ENCODE measurements at regions not wholly inside any gene's neighbourhood (a gene's known extent, or its start where the extent isn't known, plus 50 kb on each side); places are given as distances from the start of the nearest gene placed in this dataset.

GRCh38 chr2:118274841-118275510, 186.7 kb downstream of the INSIG2 start:
- no peak for DNase-seq (ENCODE audit: low spot score)

DNA sequence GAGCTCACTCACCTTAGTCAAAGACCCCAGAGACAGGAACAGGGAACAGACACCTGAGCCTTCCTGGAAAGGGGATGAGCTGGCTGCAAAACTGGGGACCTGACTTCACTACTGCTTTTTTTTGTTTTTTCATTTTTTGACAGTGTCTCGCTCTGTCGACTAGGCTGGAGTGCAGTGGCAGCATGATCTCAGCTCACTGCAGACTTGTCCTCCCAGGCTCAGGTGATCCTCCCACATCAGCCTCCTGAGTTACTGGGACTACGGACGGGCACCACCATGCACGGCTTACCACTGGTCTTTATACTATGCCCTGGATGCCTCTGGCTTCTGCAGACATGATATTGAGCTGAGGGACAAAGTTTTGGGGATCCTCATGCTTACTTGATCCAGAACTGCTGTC, 184.1 kb downstream of the INSIG2 start:
- no peak for DNase-seq (ENCODE audit: low spot score)

DNA sequence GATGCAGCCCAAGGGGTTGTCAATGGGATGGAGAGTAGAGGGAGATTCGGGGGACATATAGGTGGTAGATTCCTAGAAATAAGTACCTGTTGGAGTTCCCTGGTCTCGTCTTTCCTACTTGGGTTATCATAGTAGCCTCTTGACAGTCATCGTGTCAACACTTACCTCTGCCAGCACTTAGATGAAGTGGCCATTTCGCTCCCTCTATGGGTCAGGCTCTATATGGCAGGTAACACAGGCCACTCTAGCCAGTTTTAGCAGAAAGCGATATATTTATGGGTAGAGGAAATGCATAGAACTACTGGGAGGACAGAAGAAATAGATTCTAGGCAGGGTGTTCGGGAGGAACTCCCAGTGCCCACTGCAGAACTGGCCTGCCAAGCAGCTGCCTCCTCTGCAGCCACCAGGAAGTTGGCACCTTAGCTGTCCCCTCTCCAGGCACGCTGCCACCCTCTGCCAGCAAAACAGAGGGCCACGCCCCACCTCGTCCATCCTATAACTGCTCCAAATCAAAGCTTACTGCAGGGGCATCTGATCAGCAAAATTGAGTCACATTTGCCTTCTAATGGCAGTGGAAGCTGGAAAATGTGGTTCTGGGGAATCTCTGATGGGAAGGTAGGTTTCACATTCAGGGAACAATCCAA, 181.3 kb downstream of the INSIG2 start:
- no peak for DNase-seq (ENCODE audit: low spot score)

DNA sequence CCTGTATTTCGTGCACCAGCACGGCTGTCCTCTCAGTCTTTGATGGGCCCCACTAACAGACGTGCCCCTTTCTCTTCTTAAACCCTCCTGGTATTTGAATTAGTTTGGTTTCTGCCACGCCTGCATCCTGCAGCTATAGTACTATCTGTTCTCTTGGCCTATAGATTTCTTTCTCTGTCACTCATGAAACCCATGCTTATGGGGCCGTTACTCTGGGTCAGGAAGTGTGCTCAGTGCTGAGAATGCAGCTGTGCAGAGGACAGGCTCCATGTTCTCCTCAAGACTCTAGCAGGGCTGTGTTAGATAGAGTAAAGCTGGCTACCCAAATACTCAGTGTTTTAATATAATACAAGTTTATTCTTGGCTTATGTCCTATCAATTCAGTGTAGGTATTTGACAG, 180.0 kb downstream of the INSIG2 start:
- DNase-seq (ENCODE audit: low spot score) = no peak

GRCh38 chr2:118265873-118266455, 177.7 kb downstream of the INSIG2 start:
- no peak for DNase-seq (ENCODE audit: low spot score)

DNA sequence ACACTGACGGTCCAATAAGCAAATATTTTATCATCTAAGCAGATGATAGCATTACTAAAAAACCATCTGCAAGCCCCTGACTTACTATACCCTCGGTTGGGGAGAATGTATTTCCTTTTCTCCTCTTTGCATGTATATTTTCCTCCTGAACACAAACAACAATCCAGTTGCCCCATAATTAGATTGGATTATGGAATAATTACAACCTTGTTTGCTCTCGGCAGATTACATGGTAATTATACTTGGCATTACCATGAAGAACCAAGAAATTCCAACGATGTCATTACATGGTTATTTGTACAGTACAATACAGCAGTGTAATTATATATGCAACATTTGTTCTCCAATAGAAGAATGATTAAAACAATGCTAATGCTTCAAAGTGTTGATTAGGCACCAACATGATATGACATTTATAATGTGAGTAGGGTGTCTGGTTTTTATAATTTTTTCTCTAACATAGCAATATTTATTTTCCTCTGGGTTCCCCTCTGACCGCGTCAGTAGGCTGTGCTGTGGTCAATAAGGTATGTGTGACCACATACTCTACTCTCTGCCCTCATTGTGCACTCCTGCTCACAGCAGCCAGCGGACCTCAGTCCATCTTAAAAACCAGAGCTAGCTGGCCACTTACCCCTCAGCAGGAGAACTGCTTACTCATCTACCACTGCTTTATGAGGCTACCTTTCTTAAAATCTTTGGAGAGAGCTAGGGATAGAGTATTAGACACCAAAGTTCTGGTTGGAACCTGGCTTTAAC, 176.1 kb downstream of the INSIG2 start:
- no peak for DNase-seq (ENCODE audit: low spot score)

- DNase-seq (ENCODE audit: low spot score) = no peak
These were observed 169.4 kb downstream of the INSIG2 start for GRCh38 chr2:118257696-118258095.

GRCh38 chr2:118255771-118256372, 167.6 kb downstream of the INSIG2 start:
- no peak for DNase-seq (ENCODE audit: low spot score)

GRCh38 chr2:118255301-118255700, 167.0 kb downstream of the INSIG2 start:
- no peak for DNase-seq (ENCODE audit: low spot score)

- no peak for DNase-seq (ENCODE audit: low spot score)
These were observed 165.8 kb downstream of the INSIG2 start for GRCh38 chr2:118254116-118254515.

DNA sequence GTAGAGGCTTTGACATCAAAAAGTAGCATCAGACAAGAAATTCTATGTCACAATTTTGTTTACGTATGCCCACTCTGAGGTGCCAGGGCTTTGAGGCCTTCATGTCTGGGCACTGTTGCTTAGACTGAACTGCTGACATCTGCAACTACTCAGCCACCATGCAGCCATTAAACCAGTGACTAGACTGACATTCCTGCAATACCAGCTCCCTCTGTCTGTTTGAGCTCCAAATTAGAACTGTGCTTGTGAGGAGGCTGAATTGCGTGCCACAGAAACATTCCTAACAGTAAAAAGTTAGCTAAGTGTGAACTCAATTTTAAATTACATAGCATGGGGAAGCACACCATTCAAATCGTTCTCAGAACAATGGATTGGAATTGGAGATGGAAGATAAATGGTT, 163.2 kb downstream of the INSIG2 start:
- no peak for DNase-seq (ENCODE audit: low spot score)

DNA sequence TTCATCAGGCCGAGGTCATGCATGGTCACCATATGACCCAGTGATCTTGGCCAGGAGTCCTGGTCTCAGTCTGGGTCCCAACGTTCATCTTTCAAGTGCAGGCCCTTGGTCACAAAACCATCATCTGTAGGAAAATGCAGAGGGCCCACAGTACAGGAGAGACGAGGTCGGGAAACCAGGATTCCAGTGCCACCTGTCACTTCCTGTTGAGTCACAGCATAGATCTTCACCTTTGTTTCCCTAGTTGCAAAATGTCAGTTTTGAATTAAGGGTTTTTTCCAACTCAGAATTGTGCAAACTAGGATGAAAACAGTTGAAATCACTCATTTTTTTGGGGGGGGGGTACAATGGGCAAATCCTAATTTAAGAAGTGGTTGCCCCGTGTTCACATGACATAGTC, 162.2 kb downstream of the INSIG2 start:
- DNase-seq (ENCODE audit: low spot score) = peak; percentile 8

- DNase-seq (ENCODE audit: low spot score) = no peak
These were observed 161.7 kb downstream of the INSIG2 start for GRCh38 chr2:118250001-118250400.

GRCh38 chr2:118249531-118249930, 161.3 kb downstream of the INSIG2 start:
- DNase-seq (ENCODE audit: low spot score) = no peak

GRCh38 chr2:118246726-118247125, 158.5 kb downstream of the INSIG2 start:
- no peak for DNase-seq (ENCODE audit: low spot score)

DNA sequence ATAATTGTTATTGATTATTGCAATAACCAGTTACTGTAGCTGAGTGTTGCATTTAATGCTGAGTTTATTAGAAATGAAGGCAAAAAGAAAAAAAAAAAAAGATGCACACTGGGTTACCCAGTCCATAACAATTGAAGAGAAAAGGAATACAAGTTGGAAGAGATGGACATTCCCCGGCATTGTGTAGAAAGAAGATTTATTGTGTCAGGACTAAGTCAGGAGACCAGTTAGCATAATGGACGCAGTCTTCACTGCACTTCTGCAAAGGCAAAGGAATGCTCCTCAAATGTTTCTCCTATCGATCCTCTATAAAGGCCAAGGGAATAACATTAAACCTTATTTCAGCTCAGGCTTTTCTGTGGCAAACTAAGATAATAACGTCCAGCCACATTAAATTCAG, 157.8 kb downstream of the INSIG2 start:
- DNase-seq (ENCODE audit: low spot score) = no peak

DNA sequence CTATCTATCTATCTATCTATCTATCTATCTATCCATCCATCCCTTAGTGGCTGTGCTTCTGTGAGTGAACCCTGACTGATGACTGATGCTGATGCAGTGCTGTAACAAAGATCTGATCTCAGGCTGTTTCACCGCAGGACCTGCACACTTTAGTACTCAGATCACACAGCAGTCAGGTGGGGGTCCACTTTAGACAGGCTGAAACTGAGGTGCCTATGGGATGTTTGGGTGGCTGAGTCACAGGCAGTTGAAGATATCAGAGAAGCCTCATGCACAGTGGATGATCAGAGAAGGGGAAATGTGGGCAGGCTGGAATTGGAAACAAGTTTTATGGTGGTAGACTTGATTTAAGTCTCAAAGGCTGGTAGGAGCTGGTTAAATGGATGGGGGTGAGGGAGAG, 156.4 kb downstream of the INSIG2 start:
- DNase-seq (ENCODE audit: low spot score) = no peak

- no peak for DNase-seq (ENCODE audit: low spot score)
These were observed 154.8 kb downstream of the INSIG2 start for GRCh38 chr2:118243031-118243430.

GRCh38 chr2:118242216-118242615, 153.9 kb downstream of the INSIG2 start:
- no peak for DNase-seq (ENCODE audit: low spot score)

GRCh38 chr2:118241128-118241527, 152.9 kb downstream of the INSIG2 start:
- DNase-seq (ENCODE audit: low spot score) = no peak

DNA sequence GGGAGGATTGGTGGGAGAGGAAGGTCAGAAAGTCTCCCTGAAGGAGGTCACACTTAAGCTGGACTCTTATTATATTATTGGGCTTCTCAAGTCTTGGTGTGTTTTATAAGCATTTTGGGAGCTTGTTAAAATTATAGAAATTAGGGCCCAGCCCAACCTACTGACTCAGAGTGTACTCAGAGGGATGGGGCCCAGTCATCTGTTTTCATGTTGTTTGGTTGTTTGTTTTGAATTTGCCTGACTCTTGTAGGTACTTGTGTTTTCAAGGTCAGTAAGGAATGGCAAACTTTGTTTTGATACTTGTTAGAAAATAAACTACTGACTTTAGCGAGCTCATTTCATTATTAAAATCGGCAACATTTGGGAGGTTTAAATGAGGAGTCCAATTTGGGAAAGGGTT, 152.0 kb downstream of the INSIG2 start:
- no peak for DNase-seq (ENCODE audit: low spot score)

DNA sequence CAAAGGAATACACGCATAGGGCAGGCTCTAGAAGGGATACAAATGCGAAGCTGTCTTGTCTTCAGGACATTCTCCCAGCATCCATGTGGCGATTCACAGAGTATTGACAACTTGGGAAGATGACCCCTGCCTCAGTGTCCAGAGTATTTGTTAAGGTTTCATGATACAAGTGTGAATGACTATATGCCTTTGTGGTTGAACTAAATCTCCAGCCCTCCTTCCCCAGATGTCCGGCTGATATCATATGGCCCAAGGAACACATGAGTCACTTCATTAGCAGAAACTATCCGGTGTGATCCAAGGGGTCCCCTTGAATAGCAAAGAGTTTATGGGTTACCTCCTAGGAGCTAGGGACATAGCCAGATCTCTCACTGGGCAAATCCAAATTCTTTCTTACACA, 151.0 kb downstream of the INSIG2 start:
- no peak for DNase-seq (ENCODE audit: low spot score)

- DNase-seq (ENCODE audit: low spot score) = no peak
These were observed 149.2 kb downstream of the INSIG2 start for GRCh38 chr2:118237451-118237850.

All from LoVo (cell line).